GM10248 (cell line): ENCODE measurements at regions not wholly inside any gene's neighbourhood (a gene's known extent, or its start where the extent isn't known, plus 50 kb on each side); places are given as distances from the start of the nearest gene placed in this dataset.
"Not testable (repeated sequence)": the region's sequence is repeated elsewhere in the genome, so short reads cannot be mapped to it uniquely, and the experiment has no call there.

ENCODE experiments used
- CTCF ChIA-PET: fragments of 300-600 bp; sonication (Branson Sonifier 250); formaldehyde crosslinking; extraction: SDS; loops from one replicate; lab custom pipeline; 2021; ENCODE audit warnings: antibody characterized with exemption; lab: Yijun Ruan, JAX
- POLR2A ChIA-PET: fragments of 350-650 bp; sonication (Branson Sonifier 250); formaldehyde crosslinking; extraction: SDS; loops from one replicate; lab custom pipeline; 2020; ENCODE audit warnings: antibody characterized with exemption; lab: Yijun Ruan, JAX
- DNase-seq: peaks from one replicate; pipeline ENCODE4 v3.0.0; 2012; ENCODE audit errors: extremely low spot score
- CTCF ChIP-seq: IDR thresholded peaks from 2 replicates; pipeline ENCODE4 v1.5.1; 2012; ENCODE audit warnings: mild to moderate bottlenecking, low read depth; ENCODE audit errors: extremely low read depth, missing control alignments, control extremely low read depth

GRCh38 chr6:104676679-104677078, 183.0 kb downstream of the HACE1 start:
- POLR2A ChIA-PET, CTCF ChIA-PET, DNase-seq: not testable (repeated sequence)

GRCh38 chr6:104675161-104675560, 184.6 kb downstream of the HACE1 start:
- DNase-seq, CTCF ChIA-PET, POLR2A ChIA-PET: not testable (repeated sequence)

GRCh38 chr6:104673078-104673477, 186.6 kb downstream of the HACE1 start:
- POLR2A ChIA-PET, DNase-seq: not testable (repeated sequence)
- CTCF ChIA-PET = interaction anchor here (1.0 kb wide), 1 partner anchor 12 kb away, joined by 3 read pairs; no protein-coding TSS in a partner anchor

DNA sequence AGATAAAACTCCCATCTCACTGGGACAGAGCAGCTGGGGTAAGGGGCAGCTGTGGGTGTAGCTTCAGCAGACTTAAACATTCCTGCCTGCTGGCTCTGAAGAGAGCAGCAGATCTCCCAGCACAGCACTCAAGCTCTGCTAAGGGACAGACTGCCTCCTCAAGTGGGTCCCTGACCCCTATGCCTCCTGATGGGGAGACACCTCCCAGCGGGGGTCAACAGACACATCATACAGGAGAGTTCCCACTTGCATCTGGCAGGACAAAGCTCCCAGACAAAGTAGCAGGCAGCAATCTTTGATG, 188.2 kb downstream of the HACE1 start:
- POLR2A ChIA-PET, CTCF ChIA-PET, DNase-seq: not testable (repeated sequence)

DNA sequence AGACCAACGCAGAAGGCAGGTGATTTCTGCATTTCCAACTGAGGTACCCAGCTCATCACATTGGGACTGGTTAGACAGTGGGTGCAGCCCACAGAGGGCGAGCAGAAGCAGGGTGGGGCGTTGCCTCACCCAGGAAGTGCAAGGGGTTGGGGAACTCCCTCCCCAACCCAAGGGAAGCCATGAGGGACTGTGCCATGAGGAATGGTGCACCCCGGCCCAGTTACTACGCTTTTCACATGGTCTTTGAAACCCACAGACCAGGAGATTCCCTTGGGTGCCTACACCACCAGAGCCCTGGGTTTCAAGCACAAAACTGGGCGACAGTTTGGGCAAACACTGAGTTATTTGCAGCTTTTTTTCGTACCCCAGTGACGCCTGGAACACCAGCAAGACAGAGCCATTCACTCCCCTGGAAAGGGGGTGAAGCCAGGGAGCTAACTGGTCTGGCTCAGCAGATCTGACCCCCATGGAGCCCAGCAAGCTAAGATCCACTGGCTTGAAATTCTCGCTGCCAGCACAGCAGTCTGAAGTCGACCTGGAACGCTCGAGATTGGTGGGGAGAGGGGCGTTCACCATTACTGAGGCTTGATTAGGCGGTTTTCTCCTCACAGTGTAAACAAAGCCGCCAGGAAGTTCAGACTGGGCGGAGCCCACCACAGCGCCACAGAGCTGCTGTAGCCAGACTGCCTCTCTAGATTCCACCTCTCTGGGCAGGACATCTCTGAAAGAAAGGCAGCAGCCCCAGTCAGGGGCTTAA, 188.7 kb downstream of the HACE1 start:
- CTCF ChIA-PET, POLR2A ChIA-PET, DNase-seq: not testable (repeated sequence)

DNA sequence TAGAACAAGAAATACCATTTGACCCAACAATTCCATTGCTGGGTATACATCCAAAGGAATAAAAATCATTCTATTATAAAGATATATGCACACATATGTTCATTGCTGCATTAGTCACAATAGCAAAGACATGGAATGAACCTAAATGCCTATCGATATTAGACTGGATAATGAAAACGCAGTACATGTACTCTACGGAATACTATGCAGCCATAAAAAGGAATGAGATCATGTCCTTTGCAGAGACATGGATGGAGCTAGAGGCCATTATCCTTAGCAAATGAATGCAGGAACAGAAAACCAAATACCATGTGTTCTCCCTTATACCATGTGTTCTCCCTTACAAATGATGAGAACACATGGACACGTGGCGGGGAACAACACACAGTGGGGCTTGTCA, 190.2 kb downstream of the HACE1 start:
- ChIA-PET CTCF (interaction anchor here (1.6 kb wide), 1 partner anchor 21 kb away, joined by 4 read pairs; no protein-coding TSS in a partner anchor), POLR2A (no interaction called here)
- TF ChIP-seq CTCF = no peak
- DNase-seq = no peak

- ChIA-PET CTCF (interaction anchor here (0.9 to 1.0 kb wide), 2 partner anchors 10 to 12 kb away, joined by 3 read pairs; no protein-coding TSS in a partner anchor), POLR2A (no interaction called here)
- no peak for DNase-seq
- TF ChIP-seq CTCF = no peak
Observed at GRCh38 chr6:104656235-104656634, 203.5 kb downstream of the HACE1 start.

DNA sequence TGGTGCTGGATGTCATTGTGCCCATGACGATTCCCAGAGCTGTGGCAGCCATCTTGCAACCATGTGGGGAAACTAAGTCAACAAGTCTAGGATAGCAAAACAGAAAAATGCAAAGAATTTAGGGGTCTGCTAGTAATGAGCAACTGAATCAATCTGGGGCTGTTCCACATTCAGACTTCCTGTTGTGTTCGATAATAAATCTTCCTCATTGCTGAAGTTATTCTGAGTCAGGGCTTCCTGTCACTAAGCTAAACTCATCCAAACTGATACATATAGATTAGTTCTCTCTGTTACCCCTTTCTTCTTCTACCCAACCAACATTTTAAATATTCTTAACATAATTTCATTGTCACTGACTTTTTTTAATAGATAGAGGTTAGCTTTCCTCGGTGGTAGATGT, 205.9 kb downstream of the HACE1 start:
- no peak for TF ChIP-seq CTCF
- CTCF ChIA-PET = no interaction called here
- POLR2A ChIA-PET = no interaction called here
- DNase-seq = no peak

GRCh38 chr6:104648347-104648746, 211.4 kb downstream of the HACE1 start:
- CTCF ChIA-PET = interaction anchor here (1.1 to 1.5 kb wide), 3 partner anchors 9 to 21 kb away, joined by 3 to 4 read pairs (median 4); no protein-coding TSS in a partner anchor
- no peak for DNase-seq
- no peak for TF ChIP-seq CTCF
- POLR2A ChIA-PET = no interaction called here
